ENCODE measurements at regions not wholly inside any gene's neighbourhood (a gene's known extent, or its start where the extent isn't known, plus 50 kb on each side); places are given as distances from the start of the nearest gene placed in this dataset.
A peak's percentile ranks its signal among the peaks of the same experiment; 100 is the strongest.

DNA sequence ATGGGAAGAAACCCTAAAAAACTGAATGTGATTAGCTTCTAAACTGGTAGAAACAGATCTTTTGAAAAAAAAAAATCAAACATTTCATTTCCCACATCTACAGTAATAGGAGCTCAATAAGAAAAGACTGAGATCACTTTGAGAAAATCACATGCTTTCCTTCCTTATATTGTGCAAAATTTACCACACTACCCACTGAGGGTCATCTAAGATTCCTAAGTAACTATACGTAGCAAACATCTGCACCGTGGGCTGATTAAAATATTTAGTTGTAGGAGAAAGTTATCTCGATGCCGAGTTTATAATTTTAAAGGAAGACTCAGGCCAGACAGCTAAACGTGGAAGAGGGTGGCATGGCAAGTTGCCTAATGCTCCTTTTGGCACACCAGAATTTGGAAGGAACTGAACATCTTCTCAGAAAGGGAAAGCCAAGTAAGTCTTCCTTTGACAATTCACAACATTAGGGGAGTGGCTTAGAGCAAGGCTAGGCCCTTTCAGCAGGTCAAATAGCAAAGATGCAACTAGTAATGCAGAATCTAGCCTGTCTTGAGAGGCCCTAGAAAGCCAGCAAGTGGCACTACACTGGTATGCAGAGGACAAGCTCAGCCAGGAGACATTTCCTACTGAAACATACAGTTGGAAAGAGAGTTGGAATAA, 128.0 kb downstream of the TMA16 start:
- DNase-seq (ENCODE audit: low read depth), result no peak

DNA sequence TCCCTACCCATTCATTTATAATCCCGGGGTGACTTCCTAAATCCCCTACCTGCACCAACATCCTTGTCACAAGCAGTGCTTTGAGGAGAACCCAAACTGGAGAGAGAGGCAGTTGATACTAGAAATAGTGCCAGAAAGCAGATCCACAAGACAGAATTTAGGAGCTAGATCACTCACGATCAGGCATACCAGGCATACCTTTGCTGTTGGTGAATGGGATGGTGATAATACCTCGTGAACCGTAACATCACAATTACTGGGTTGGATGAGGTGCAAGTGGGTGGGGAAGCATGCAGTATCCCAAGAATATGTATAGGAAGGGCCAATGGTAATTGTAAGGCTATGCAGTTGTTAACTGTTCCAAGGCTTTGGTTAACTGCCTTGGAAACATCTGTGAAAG, 129.3 kb downstream of the TMA16 start:
- no peak for DNase-seq (ENCODE audit: low read depth)

DNA sequence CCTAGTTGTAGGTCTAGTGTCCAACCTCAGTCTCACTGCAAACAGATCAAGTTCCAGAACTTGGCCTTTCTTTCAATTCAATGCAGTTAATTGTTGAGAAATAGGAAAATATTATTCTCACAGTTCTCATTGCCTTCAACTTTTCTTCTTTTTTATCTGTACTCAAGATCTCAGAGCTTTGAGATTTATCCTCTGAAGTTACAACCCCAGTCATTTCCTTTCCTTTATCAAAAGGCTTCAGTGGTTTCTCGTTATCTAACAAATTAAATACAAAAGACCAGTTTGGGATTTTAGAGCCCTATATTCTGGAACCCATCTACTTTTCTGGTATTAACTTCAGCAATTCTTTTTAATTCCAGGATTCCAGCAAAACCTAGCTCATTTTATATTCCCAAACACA, 130.2 kb downstream of the TMA16 start:
- DNase-seq (ENCODE audit: low read depth), result no peak

DNA sequence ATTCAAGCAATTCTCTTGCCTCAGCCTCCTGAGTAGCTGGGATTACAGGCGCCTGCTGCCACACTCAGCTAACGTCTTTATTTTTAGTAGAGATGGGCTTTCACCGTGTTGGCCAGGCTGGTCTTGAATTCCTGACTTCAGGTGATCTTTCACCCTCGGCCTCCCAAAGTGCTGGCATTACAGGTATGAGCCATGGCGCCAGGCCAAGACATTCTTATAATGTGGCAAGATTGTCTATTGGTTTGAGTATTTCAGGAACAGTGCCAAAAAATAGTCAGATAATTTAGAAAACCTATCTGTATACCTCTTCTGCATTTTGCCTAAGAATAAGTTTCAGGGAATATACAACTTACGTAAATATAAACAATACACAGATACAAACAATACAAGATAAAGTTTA, 136.8 kb downstream of the TMA16 start:
- DNase-seq (ENCODE audit: low read depth), result no peak

DNA sequence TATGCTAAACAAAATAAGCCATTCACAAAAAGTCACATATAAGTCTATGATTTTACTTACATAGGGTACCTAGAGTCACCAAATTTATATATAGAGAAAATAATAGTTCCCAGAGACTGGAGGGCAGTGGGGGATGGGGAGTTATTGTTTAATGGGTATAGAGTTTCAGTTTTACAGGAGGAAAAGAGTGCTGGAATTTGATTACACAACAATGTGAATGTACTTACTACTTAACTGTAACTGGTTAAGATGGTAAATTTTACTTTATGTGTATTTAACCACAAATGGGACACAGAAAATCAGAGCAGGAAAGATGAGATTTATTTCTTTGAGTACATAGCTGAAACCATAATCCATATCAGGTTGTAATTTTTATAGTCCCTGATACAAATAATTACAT, 144.4 kb downstream of the TMA16 start:
- DNase-seq (ENCODE audit: low read depth), result no peak

DNA sequence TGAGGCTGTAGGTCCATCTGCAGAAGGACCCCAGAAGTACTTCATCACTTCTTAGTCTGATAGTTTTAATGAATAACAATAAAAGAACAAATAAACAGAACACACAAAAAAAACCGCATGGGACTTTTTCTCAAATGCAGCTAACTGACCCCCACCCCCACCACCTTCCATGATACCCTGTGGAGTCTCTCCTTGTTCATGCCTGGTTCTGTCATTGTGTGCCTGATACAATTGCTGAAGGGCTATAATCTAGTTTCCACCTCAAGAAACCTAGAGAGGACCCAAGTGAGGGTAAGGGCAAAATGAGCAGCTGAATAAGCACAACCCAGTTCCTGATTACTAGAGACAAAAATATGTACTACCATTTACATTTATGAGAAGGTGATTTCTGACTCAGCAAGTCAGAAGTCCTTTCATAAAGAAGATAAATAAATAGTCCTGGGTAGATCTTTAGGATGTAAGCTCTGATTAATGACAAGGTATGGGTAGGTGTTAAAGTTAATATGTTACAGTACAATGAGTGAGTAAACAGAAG, 155.1 kb downstream of the TMA16 start:
- no peak for DNase-seq (ENCODE audit: low read depth)

DNA sequence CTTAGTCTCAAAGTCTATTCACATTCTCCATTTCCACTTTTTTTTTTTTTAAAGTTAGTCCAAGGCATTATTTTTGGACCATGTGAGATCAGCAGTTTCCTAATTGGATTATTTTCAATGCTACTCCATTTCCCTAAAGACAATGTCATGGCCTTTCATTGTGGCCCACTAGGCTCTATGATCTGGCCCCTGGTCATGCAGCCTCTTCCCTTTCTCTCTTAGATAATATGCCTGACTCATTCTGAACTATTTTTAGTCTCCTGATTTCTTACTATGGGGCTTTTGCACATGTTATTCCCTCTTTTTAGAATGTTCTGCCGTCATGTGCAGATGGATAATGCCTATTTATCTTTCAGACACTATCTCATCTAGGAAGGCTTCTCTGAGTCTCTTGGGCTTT, 157.3 kb downstream of the TMA16 start:
- DNase-seq (ENCODE audit: low read depth), result peak; percentile 7

DNA sequence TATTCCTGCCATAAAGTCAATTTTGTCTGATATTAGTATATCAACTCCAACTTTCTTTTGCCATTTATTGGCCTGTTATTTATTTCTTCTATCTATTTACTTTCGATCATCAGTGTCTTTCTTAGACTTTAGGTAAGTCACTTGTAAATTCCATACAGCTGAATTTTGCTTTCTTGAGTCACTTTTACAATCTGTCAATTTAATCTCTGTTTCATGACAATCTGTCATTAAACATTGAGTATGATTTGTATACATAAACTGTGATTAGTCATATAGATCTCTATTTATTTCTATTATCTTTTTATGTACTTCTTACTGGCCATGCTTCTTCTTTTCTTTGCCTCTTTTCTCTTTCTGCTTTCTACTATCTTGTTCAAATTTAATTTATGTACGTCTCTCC, 160.1 kb downstream of the TMA16 start:
- DNase-seq (ENCODE audit: low read depth), result no peak

DNA sequence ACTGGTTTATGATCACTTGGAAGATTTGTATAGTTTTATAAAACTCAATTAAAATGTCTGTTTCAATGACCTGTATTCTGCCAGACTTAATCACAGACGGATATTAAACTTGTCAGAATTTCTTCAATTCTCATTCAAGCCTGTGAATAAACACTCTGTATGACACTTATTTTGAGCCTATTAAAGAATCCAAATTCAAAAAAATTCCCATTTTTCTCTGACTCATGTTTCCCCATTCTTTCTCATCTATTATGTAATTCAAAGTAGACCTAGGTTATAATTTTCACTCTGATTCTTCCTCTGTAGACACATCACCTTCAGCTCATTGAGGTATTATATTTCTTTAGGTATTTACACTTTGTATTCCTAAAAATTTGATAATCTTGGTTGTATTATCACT, 166.1 kb downstream of the TMA16 start:
- no peak for DNase-seq (ENCODE audit: low read depth)

DNA sequence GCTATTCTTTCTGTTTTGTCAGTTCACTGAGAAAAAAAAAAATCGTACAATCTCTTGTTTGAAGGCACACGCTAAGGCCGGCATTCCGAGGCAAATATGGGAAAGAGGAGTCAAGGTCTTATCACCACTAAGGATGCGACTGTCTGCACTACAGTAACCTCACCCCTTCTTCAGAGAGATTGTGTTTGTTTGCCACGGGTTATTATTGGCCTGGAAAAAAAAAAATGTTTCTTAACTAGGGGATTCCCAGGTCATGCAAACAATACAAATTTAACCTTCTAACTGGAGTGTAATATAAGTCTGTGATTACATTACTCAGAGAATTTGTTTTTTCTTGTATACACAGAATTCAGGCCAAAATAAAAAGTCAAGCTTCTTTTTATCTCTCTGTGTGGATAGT, 168.3 kb downstream of the TMA16 start:
- no peak for DNase-seq (ENCODE audit: low read depth)

DNA sequence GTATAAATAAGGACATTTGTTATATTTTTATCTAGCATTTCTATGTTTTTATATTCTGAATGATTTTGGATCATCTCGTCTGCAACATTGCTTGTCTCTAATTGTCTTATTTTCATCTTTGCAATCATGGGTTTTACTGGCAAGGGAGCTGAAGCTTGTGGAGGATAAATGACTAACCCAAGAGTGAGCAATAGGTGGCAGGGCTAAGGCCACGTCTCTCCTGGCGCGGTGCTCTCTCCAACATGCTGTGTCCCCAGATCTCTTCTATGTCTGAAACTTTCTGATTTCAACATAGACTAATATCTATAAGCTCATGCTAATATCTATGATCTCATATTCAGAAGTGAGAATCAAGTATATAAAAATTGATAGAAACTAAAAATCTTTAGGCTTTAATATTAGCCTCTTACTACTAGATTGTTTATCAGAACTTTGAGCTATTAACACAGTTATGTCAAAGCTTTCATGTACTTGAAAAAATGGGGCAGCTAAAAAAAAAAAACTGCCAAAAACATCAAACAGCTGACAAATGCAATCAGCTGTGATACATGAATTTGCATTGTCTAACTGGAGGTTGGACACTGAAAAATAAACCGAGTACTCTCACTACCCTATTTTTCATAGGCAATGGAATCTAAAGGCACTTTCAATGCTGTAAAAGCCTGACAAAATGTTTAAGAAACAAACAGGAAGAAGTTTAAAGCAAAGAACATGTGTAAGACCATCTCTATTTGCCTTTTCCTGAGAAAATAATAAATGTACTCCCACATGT, 169.2 kb downstream of the TMA16 start:
- DNase-seq (ENCODE audit: low read depth), result no peak

DNA sequence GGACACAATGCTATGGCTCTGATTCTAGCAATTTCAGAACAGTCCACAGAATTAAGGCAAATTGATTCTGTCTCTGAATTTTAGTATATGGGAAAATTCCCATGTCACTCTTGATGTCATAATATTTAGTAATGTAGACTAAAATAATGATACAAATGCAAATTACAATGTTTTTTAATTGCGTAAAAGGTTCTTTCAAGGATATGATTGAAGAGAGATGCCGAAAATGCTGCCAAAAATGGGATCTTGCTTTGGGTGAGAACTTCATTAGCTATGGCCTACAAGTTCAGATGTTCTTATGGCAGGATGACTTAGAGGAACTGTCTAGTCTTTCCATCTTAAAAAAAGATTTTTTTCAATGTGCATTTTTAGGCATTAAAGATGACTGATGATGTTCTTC, 170.6 kb downstream of the TMA16 start:
- no peak for DNase-seq (ENCODE audit: low read depth)

DNA sequence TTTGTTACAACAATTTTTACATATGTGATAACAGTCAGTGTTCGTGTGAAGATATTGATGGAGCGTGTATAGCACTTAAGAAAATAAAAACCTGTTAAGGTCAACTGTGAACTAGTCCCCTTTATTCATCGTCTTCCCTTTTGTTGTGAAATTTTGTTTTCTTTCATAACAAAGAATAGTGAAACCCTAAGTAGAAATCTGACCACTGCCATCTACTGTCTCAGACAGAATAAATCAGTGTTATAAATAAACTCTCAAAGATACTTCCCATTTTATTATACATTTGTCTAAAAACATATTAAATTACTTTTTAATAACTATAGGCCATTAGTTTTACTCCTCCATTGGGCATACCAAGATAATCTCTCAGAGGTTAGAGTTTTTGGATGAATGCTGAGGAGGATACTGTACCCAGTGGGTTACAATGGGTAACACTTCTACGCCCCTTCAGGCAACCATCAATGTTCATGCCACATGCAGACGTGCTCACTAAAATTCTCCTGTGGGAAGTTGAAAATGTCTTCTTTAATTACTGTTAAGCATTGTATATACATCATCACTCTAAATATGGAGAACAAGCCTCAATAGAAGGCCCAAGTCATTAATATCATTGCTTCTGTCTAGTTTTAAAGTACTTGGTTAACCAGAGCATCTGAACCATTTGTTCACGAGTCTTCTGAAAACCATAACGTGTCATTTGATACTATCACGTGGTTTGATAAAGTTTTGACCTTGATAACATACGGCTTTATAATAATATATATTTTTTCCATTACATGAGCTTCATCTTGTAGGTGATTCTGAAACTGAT, 171.2 kb downstream of the TMA16 start:
- no peak for DNase-seq (ENCODE audit: low read depth)

DNA sequence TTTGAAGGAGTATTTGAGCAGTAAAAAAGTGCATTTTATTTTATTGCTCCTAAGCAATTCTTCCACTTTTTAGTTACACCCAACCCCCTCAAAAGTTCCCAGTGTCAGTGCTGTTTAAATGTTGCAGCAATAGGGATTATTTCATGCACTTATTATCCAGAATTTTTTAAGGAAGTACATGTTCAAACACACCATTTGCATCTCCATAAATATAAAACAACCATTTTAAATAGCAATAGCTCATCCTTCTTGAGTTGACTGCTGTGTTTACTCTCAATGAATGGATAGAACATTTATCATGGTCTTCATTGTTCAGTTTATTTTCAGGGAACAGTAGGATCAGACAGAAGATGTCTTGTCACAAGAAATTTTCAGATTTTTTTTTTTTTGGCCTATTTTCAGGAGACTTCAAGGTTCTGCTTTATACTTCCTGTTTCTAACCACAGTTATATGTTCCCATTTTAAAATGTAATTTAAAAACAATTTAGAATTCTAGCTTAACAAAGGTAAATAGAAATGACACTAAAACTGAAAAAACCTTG, 171.9 kb downstream of the TMA16 start:
- no peak for DNase-seq (ENCODE audit: low read depth)

DNA sequence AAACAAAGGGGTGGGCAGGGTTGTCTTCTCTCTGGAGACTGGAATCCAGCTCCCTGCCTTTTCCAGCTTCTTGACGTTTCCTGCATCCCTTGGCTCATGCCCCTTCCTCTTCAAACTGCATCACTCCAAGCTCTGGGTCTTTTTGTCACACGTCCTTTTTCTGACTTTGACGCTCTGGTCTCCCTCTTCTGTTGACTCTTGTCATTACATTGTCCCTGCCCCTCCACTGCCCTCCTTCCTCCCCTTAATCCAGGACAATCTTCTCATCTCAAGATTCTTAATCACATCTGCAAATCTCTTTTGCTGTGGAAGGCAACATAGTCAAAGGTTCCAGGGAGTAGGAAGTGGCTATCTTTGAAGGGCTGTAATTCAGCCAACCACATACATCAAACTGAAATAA, 178.3 kb downstream of the TMA16 start:
- DNase-seq (ENCODE audit: low read depth), result no peak

DNA sequence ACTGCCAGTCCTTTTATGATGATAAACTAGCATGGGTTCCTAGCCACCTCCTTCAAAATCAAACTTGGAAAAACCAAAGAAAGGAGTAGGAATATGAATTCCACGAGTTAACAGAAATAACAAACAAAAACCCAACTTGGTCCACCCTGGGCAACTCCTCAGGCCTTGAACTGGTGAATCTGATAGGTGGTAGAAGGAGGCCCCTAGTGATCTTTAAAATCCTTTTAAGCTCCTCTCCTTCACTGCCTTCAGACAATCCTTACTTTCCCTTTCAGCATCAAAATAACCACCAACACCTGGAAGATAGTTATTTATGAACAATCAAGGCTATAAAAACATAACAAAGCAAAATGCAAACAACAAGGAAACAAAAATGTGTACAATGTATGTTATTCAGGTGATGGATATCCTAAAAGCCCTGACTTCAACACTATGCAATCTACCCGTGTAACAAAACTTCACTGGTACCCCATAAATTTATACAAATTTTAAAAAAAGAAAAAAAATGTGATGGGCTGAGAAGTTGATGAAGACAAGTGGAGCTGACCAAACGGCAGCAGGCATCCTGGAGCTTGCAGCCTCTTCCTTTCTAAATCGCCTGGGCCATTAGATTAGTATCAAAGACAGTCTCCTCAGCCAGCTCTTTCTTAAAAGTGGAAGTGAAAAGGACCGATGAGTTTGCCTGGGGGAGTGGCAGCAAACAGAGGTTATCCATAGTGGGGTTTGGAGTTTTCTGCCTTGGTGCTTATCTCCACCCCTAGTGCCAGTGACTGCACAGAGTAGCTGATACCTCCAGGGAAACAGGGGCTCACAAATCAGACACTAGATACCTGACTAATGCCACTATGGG, 179.6 kb downstream of the TMA16 start:
- no peak for DNase-seq (ENCODE audit: low read depth)

DNA sequence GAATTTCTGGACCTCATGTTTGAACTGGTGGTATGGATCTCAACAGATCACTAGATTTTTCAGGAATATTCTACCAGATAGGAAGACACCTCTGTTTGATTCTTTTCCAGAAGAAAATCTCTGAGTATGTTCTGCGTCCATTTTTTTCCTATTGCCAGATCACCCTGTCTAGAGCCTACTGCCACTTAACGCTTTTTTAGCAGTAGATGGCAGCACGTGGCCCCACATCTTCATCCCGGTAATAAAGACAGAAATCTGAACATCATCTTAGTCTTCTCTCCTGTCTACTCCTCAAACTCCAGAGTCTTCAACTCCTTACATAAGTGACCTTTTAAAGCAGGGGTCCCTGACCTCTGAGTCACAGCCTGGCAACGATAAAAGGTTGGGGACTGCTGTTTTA, 184.7 kb downstream of the TMA16 start:
- peak; percentile 67 for DNase-seq (ENCODE audit: low read depth)

DNA sequence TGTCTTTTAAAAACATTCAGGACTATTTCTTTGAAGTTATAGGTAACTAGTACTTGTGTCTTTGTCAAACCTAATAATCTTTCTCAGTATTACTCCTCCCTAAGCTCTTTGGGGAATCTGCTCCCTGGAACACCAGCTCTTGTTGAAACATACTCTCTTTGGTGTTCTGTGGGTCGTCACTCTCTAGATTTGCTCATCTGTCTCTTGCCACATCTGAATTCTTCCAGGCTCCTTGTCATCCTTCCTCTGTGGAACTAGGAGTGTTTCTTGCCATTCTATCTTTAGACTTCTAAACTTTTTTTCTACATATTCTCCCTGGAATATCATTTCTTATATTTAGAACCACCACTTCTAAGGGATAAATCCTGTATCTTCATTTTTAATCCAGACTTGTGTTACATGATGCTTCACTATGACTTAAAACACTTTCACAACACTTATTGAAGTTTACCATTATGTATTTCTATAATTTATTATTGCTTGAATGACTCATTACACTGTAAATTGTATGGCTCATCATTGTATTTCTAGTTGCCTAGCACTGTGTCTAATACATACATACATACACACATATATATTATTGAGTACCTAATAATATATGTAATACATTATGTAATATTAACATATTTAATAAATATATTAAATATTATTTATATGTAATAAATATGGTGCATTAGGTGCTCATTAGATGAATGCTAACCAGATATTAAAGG, 186.1 kb downstream of the TMA16 start:
- DNase-seq (ENCODE audit: low read depth), result no peak

DNA sequence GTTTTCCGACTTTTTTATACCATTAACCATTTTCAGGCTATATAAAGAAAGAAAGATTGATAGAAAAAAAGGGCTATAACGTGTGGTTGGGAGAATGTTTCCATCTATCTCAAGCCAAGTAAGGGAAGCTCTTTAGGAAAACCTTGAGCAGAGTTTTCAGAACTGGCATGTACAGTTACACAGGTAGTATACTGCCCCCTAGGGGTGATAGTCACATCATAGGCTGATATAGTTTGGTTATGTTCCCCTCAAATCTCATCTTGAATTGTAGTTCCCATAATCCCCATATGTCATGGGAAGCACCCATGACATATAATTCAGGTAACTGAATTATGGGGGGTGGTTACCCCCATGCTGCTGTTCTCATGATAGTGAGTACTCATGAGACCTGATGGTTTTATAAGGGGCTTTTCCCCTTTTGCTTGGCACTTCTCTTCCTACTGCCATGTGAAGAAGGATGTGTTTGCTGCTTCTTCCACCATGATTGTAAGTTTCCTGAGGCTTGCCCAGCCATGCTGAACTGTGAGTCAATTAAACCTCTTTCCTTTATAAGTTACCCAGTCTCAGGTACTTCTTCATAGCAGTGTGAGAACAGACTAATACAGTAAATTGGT, 186.8 kb downstream of the TMA16 start:
- DNase-seq (ENCODE audit: low read depth), result no peak

DNA sequence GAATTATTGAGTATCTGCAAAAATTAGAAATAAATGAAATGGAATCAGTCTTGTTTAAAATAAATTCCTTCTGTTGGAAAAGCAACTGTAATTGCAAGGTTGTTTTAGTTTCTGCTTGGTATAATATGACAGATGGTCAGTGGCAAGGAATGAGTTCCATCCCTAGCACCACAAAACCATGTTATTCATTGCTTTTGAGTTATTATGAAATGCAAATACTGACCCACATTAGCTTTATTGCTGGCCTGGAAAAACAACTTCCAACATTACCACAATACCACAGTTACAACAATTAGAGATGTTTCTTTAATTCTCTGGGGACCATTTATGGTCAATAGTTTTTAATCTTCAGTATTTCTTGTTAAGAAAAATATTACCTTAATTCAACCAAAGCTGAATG, 194.4 kb downstream of the TMA16 start:
- no peak for DNase-seq (ENCODE audit: low read depth)
